ENCODE measurements at regions not wholly inside any gene's neighbourhood (a gene's known extent, or its start where the extent isn't known, plus 50 kb on each side); places are given as distances from the start of the nearest gene placed in this dataset.

GRCh38 chr10:113219446-113219845, 269.4 kb downstream of the TCF7L2 start:
- no peaks in the 10 kb centered on the region for H3K27me3 ChIP-seq

GRCh38 chr10:113221756-113222168, 271.7 kb downstream of the TCF7L2 start:
- Histone ChIP-seq H3K27ac (no peak overlapping the region), H3K36me3 (no peaks in the 10 kb centered on the region), H3K9me3 (ENCODE audit: low read depth) (no peaks in the 10 kb centered on the region), H3K4me3 (no peak overlapping the region), H3K27me3 (no peaks in the 10 kb centered on the region), H3K4me1 (ENCODE audit: low read depth) (no peaks in the 10 kb centered on the region)
- TF ChIP-seq CTCF (IDR thresholded peaks at IDR 0.05; ENCODE audit: low read depth, low read length): no peak
- no peak for DNase-seq (ENCODE audit: low read depth in 1 of 2, low spot score in 1 of 2)

More at GRCh38 chr10:113219446-113219845, 269.4 kb downstream of the TCF7L2 start:
- Histone ChIP-seq H3K4me1 (ENCODE audit: low read depth) (no peaks in the 10 kb centered on the region), H3K4me3 (no peak overlapping the region), H3K36me3 (no peaks in the 10 kb centered on the region), H3K9me3 (ENCODE audit: low read depth) (no peaks in the 10 kb centered on the region), H3K27ac (no peak overlapping the region)
- no peak for TF ChIP-seq CTCF (IDR thresholded peaks at IDR 0.05; ENCODE audit: low read depth, low read length)
- no peak for DNase-seq (ENCODE audit: low read depth in 1 of 2, low spot score in 1 of 2)

- no peaks in the 10 kb centered on the region for H3K4me1 ChIP-seq (ENCODE audit: low read depth)
- no peaks in the 10 kb centered on the region for H3K27me3 ChIP-seq
- H3K36me3 ChIP-seq: no peaks in the 10 kb centered on the region
- TF ChIP-seq CTCF (IDR thresholded peaks at IDR 0.05; ENCODE audit: low read depth, low read length): no peak
- no peaks in the 10 kb centered on the region for H3K9me3 ChIP-seq (ENCODE audit: low read depth)
- no peak for DNase-seq (ENCODE audit: low read depth in 1 of 2, low spot score in 1 of 2)
- no peak overlapping the region for H3K27ac ChIP-seq
- H3K4me3 ChIP-seq: no peak overlapping the region
Measured at GRCh38 chr10:113222207-113222606, 272.2 kb downstream of the TCF7L2 start.

- no peak for TF ChIP-seq CTCF (IDR thresholded peaks at IDR 0.05; ENCODE audit: low read depth, low read length)
- Histone ChIP-seq H3K4me3 (no peak overlapping the region), H3K27ac (no peak overlapping the region), H3K27me3 (no peaks in the 10 kb centered on the region), H3K9me3 (ENCODE audit: low read depth) (no peaks in the 10 kb centered on the region), H3K4me1 (ENCODE audit: low read depth) (no peaks in the 10 kb centered on the region), H3K36me3 (no peaks in the 10 kb centered on the region)
- no peak for DNase-seq (ENCODE audit: low read depth in 1 of 2, low spot score in 1 of 2)
Measured at GRCh38 chr10:113225364-113225763, 275.3 kb downstream of the TCF7L2 start.

GRCh38 chr10:113225903-113226302, 275.9 kb downstream of the TCF7L2 start:
- Histone ChIP-seq H3K27me3 (no peaks in the 10 kb centered on the region), H3K27ac (no peak overlapping the region), H3K36me3 (no peaks in the 10 kb centered on the region), H3K4me3 (no peak overlapping the region), H3K4me1 (ENCODE audit: low read depth) (no peaks in the 10 kb centered on the region), H3K9me3 (ENCODE audit: low read depth) (no peaks in the 10 kb centered on the region)
- TF ChIP-seq CTCF (IDR thresholded peaks at IDR 0.05; ENCODE audit: low read depth, low read length): no peak
- no peak for DNase-seq (ENCODE audit: low read depth in 1 of 2, low spot score in 1 of 2)

GRCh38 chr10:113226399-113226798, 276.4 kb downstream of the TCF7L2 start:
- no peak overlapping the region for H3K4me3 ChIP-seq
- H3K9me3 ChIP-seq (ENCODE audit: low read depth): no peaks in the 10 kb centered on the region
- H3K36me3 ChIP-seq: no peaks in the 10 kb centered on the region
- H3K4me1 ChIP-seq (ENCODE audit: low read depth): no peaks in the 10 kb centered on the region
- DNase-seq (ENCODE audit: low read depth in 1 of 2, low spot score in 1 of 2): no peak
- H3K27me3 ChIP-seq: no peaks in the 10 kb centered on the region
- TF ChIP-seq CTCF (IDR thresholded peaks at IDR 0.05; ENCODE audit: low read depth, low read length): no peak
- H3K27ac ChIP-seq: no peak overlapping the region
